Right cardiac atrium (tissue), 5 donors: ENCODE measurements at regions not wholly inside any gene's neighbourhood (a gene's known extent, or its start where the extent isn't known, plus 50 kb on each side); places are given as distances from the start of the nearest gene placed in this dataset.
"Not testable (repeated sequence)": the region's sequence is repeated elsewhere in the genome, so short reads cannot be mapped to it uniquely, and the experiment has no call there.

Source experiments
- ATAC-seq, 2 donors: fragments of 200-7000 bp; cut with Tn5 transposase; one replicate each; pipeline versions ENCODE4 v1.8.0 to v1.9.1; 2020; ENCODE audit warnings: moderate library complexity in 2 of 2, mild to moderate bottlenecking in 1 of 2
- DNase-seq, 3 donors: peaks; one replicate each; pipeline ENCODE4 v3.0.0-alpha.2; 2020
- H3K27ac ChIP-seq: one replicate; pipeline ENCODE4 v1.5.1; 2013; ENCODE audit warnings: mild to moderate bottlenecking, low read length, control low read depth, moderate library complexity
- H3K27me3 ChIP-seq: one replicate; pipeline ENCODE4 v1.6.1; 2013; ENCODE audit not compliant: control insufficient read depth, insufficient read depth
- H3K4me1 ChIP-seq: one replicate; pipeline ENCODE4 v1.6.1; 2013; ENCODE audit warnings: low read length; ENCODE audit not compliant: control insufficient read depth, insufficient read depth
- H3K4me3 ChIP-seq: one replicate; pipeline ENCODE4 v1.5.1; 2013; ENCODE audit warnings: low read length, control low read depth
- H3K9me3 ChIP-seq: one replicate; pipeline ENCODE4 v1.6.1; 2013; ENCODE audit warnings: low read length; ENCODE audit not compliant: control insufficient read depth
- WGBS: extraction: QIAGEN DNeasy Blood & Tissue Kit; methylation state at CpG from one replicate; pipeline ENCODE4 v1.1.7; 2013; 5-methylcytosine and 5-hydroxymethylcytosine counted together
- intact Hi-C, 4 donors: fragments of 100-400 bp; cut with DNase I; formaldehyde crosslinking; loops; one replicate each; pipeline versions ENCODE4 v1.11.0 to v1.14.0; 2022 to 2023
- donor health status: healthy with polysubstance abuse.
- donor health status: DM: no; HTN: yes; CAD: no.
- donor health status: DM: no; HTN: no; CAD: no.
- donor health status: DM: no; HTN: yes; CAD: no; lungs with severe emphysema.
- donor health status: DM: yes; HTN: yes; CAD: no.

- intact Hi-C loops = no loop called here
- DNase-seq = no peak
- Histone ChIP-seq H3K4me3 (no peak overlapping the region), H3K4me1 (no peaks in the 10 kb centered on the region), H3K27me3 (no peaks in the 10 kb centered on the region), H3K9me3 (no peaks in the 10 kb centered on the region), H3K27ac (no peak overlapping the region)
- WGBS = 91% methylated on average over 18 of the region's 18 CpGs
- no peak for ATAC-seq
Observed at GRCh38 chr4:162984621-162985020, 182.1 kb downstream of the NAF1 start.

GRCh38 chr4:162981823-162982222 is 184.9 kb downstream of the NAF1 start:
- Histone ChIP-seq H3K27me3 (no peaks in the 10 kb centered on the region), H3K9me3 (no peaks in the 10 kb centered on the region), H3K27ac (no peak overlapping the region), H3K4me1 (no peaks in the 10 kb centered on the region), H3K4me3 (no peak overlapping the region)
- DNase-seq (no peak), ATAC-seq (no peak)
- 87% methylated on average over 2 of the region's 2 CpGs for WGBS
- intact Hi-C loops = no loop called here

DNA sequence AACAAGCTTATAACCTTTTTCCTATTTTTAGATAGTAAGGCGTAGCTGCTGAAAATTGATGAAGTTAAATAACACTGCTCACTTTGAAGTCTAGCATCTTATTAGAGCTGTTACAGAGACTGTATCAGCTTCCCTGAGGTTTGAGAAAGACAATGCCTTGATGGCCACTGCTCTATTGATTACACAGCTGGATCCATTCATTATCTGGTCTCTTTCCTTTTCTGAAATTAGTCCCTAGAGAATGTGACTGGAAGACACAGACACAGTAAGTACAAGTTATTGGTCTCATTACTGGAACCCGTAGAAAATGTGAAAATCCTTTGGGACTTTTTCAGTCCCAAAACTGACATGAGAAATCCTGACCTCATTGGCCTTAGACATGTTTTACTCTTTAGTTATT is 188.3 kb downstream of the NAF1 start:
- 68% methylated on average over 2 of the region's 2 CpGs for WGBS
- H3K9me3 ChIP-seq = no peaks in the 10 kb centered on the region
- no peak for DNase-seq
- ATAC-seq = no peak
- intact Hi-C loops = no loop called here
- no peaks in the 10 kb centered on the region for H3K27me3 ChIP-seq
- no peak overlapping the region for H3K4me3 ChIP-seq
- no peak overlapping the region for H3K27ac ChIP-seq
- no peaks in the 10 kb centered on the region for H3K4me1 ChIP-seq

DNA sequence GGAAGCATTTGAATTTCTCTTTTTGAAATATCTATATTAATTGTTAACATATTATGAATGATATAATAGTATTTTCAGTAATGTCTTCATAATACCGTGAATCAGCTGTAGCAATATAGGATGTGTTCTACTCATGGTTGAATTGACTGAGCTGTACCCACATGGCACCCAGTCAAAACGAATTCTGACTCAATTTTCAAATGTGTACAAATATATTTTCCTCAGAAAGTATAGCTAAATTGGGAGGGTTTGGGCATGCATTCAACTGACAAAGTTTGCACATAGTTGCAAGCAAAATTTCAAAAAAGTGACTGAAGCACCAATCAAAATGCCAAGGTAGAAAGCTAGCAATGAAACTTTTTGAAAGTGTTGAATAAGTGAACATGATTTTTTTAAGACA is 188.9 kb downstream of the NAF1 start:
- Histone ChIP-seq H3K9me3 (no peaks in the 10 kb centered on the region), H3K4me1 (no peaks in the 10 kb centered on the region), H3K27me3 (no peaks in the 10 kb centered on the region), H3K4me3 (no peak overlapping the region), H3K27ac (no peak overlapping the region)
- DNase-seq (no peak), ATAC-seq (no peak)
- intact Hi-C loops = no loop called here
- 62% methylated on average over 2 of the region's 2 CpGs for WGBS

- Histone ChIP-seq H3K27ac (no peak overlapping the region), H3K4me3 (no peak overlapping the region), H3K27me3 (no peaks in the 10 kb centered on the region), H3K4me1 (no peaks in the 10 kb centered on the region), H3K9me3 (no peaks in the 10 kb centered on the region)
- ATAC-seq (peak in 1 of 2 donors; percentile 95), DNase-seq (no peak)
- intact Hi-C loops = no loop called here
- 62% methylated on average over 4 of the region's 4 CpGs for WGBS
Observed at GRCh38 chr4:162972661-162973330, 193.9 kb downstream of the NAF1 start.

- 88% methylated on average over 8 of the region's 8 CpGs for WGBS
Observed at GRCh38 chr4:162969194-162969593, 197.5 kb downstream of the NAF1 start.

GRCh38 chr4:162965978-162966377 is 200.7 kb downstream of the NAF1 start:
- intact Hi-C loops, H3K27ac ChIP-seq, H3K27me3 ChIP-seq, H3K9me3 ChIP-seq, H3K4me3 ChIP-seq, ATAC-seq, DNase-seq, H3K4me1 ChIP-seq: not testable (repeated sequence)
- WGBS = 83% methylated on average over 4 of the region's 4 CpGs

More at GRCh38 chr4:162969194-162969593, 197.5 kb downstream of the NAF1 start:
- no peak overlapping the region for H3K4me3 ChIP-seq
- intact Hi-C loops = no loop called here
- H3K9me3 ChIP-seq = no peaks in the 10 kb centered on the region
- no peaks in the 10 kb centered on the region for H3K27me3 ChIP-seq
- ATAC-seq (no peak), DNase-seq (peak in 1 of 3 donors; percentile 19)
- no peaks in the 10 kb centered on the region for H3K4me1 ChIP-seq
- H3K27ac ChIP-seq = no peak overlapping the region

GRCh38 chr4:162959046-162959445 is 207.6 kb downstream of the NAF1 start:
- H3K9me3 ChIP-seq = no peaks in the 10 kb centered on the region
- no peak overlapping the region for H3K27ac ChIP-seq
- no peak overlapping the region for H3K4me3 ChIP-seq
- ATAC-seq (peak in 1 of 2 donors; percentile 51), DNase-seq (peak in 1 of 3 donors; percentile 17)
- no peaks in the 10 kb centered on the region for H3K27me3 ChIP-seq
- no peaks in the 10 kb centered on the region for H3K4me1 ChIP-seq
- intact Hi-C loops = no loop called here
- WGBS = 46% methylated on average over 2 of the region's 2 CpGs

DNA sequence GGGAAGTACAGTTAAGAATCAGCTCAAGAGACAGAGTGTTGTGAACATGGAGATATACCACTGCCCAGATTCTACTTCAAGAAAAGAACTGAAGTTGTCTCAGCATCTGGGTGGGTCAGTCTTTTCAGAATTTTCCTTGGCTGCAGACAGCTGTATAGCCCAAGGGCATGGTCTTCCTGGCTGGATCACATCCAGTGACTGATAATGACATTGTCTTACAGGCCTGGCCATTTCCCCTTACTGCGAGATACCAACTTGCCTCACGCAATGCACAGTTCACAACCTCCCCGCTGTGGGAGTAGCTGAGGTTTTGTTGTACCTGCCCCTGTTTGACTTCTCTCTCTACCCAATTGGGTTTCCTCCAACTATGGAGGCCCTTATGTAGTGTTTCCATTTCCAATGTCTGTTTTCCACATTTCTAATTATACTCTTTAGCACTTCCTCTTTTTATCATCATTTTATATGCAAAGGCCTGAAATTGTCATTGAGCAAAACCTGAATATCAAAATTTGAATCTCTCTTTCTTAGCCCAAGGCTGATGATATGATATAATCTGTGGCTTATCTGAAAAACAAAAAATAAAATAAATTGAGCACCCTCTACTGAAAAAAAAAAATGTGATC is 209.1 kb downstream of the NAF1 start:
- Histone ChIP-seq H3K9me3 (no peaks in the 10 kb centered on the region), H3K27me3 (no peaks in the 10 kb centered on the region), H3K4me1 (no peaks in the 10 kb centered on the region), H3K27ac (no peak overlapping the region), H3K4me3 (no peak overlapping the region)
- ATAC-seq (peak; percentile 74 to 98), DNase-seq (peak in 1 of 3 donors; percentile 48)
- WGBS = 66% methylated on average over 3 of the region's 3 CpGs
- intact Hi-C loops = no loop called here

GRCh38 chr4:162954976-162955375 is 211.7 kb downstream of the NAF1 start:
- DNase-seq = no peak
- H3K9me3 ChIP-seq = no peaks in the 10 kb centered on the region
- intact Hi-C loops = no loop called here
- H3K4me3 ChIP-seq = no peak overlapping the region
- no peaks in the 10 kb centered on the region for H3K4me1 ChIP-seq
- H3K27ac ChIP-seq = no peak overlapping the region
- ATAC-seq = no peak
- 93% methylated on average over 2 of the region's 2 CpGs for WGBS
- H3K27me3 ChIP-seq = no peaks in the 10 kb centered on the region

- intact Hi-C loops = no loop called here
Observed at GRCh38 chr4:162952232-162952631, 214.5 kb downstream of the NAF1 start.

More at GRCh38 chr4:162952232-162952631, 214.5 kb downstream of the NAF1 start:
- DNase-seq (no peak), ATAC-seq (no peak)
- Histone ChIP-seq H3K4me3 (no peak overlapping the region), H3K4me1 (no peaks in the 10 kb centered on the region), H3K27me3 (no peaks in the 10 kb centered on the region), H3K27ac (no peak overlapping the region), H3K9me3 (no peaks in the 10 kb centered on the region)
- 86% methylated on average over 3 of the region's 3 CpGs for WGBS
